ENCODE measurements at regions not wholly inside any gene's neighbourhood (a gene's known extent, or its start where the extent isn't known, plus 50 kb on each side); places are given as distances from the start of the nearest gene placed in this dataset.

GRCh38 chr18:46252759-46253158, 148.6 kb downstream of the HAUS1 start:
- no peak overlapping the region for H3K4me3 ChIP-seq
- DNase-seq (ENCODE audit: low spot score) = no peak
- Mint-ChIP-seq H3K27me3 (ENCODE audit: insufficient read depth, low read depth) (no peaks in the 10 kb centered on the region), H3K4me1 (peaks cover 12% of the 10 kb centered on the region), H3K4me3 (no peak overlapping the region), H3K36me3 (peaks cover 4% of the 10 kb centered on the region), H3K27ac (no peak overlapping the region), H3K9me3 (no peaks in the 10 kb centered on the region)
- H3K79me2 ChIP-seq (ENCODE audit: low read depth) = no peaks in the 10 kb centered on the region
- H3K4me1 ChIP-seq = no peaks in the 10 kb centered on the region
- H3K4me2 ChIP-seq = no peak overlapping the region
- TF ChIP-seq EZH2phosphoT487 (IDR thresholded peaks at IDR 0.05) = no peak
- TF ChIP-seq CTCF (IDR thresholded peaks at IDR 0.05) = no peak
- TF ChIP-seq EZH2 (IDR thresholded peaks at IDR 0.05) = no peak
- no peaks in the 10 kb centered on the region for H3K27me3 ChIP-seq
- no peaks in the 10 kb centered on the region for H3F3A ChIP-seq (ENCODE audit: low read depth)
- no peak overlapping the region for H2AFZ ChIP-seq (replicated peaks)
- H3K36me3 ChIP-seq = no peaks in the 10 kb centered on the region
- no peak overlapping the region for H3K9ac ChIP-seq
- no peak overlapping the region for H3K27ac ChIP-seq
- H3K9me3 ChIP-seq (ENCODE audit: low read depth) = no peaks in the 10 kb centered on the region
- H4K20me1 ChIP-seq (ENCODE audit: low read depth) = peaks cover 5% of the 10 kb centered on the region

- Histone ChIP-seq H3K9ac (no peak overlapping the region), H3K36me3 (no peaks in the 10 kb centered on the region), H3K4me3 (no peak overlapping the region), H3K9me3 (ENCODE audit: low read depth) (no peaks in the 10 kb centered on the region), H3K79me2 (ENCODE audit: low read depth) (no peaks in the 10 kb centered on the region), H3K4me1 (no peaks in the 10 kb centered on the region), H3F3A (ENCODE audit: low read depth) (no peaks in the 10 kb centered on the region), H2AFZ (replicated peaks) (no peak overlapping the region), H3K27ac (no peak overlapping the region), H4K20me1 (ENCODE audit: low read depth) (peaks cover 5% of the 10 kb centered on the region), H3K4me2 (no peak overlapping the region), H3K27me3 (no peaks in the 10 kb centered on the region)
- Mint-ChIP-seq H3K27me3 (ENCODE audit: insufficient read depth, low read depth) (no peaks in the 10 kb centered on the region), H3K4me1 (peaks cover 12% of the 10 kb centered on the region), H3K4me3 (no peak overlapping the region), H3K27ac (no peak overlapping the region), H3K9me3 (no peaks in the 10 kb centered on the region), H3K36me3 (peaks cover 4% of the 10 kb centered on the region)
- TF ChIP-seq EZH2phosphoT487 (IDR thresholded peaks at IDR 0.05) (no peak), CTCF (IDR thresholded peaks at IDR 0.05) (no peak), EZH2 (IDR thresholded peaks at IDR 0.05) (no peak)
- no peak for DNase-seq (ENCODE audit: low spot score)
These were observed 149.3 kb downstream of the HAUS1 start for GRCh38 chr18:46253498-46253897.

- Histone ChIP-seq H3K79me2 (ENCODE audit: low read depth) (no peaks in the 10 kb centered on the region), H3K4me3 (no peak overlapping the region), H3K27ac (no peak overlapping the region), H3K27me3 (no peaks in the 10 kb centered on the region), H4K20me1 (ENCODE audit: low read depth) (peaks cover 6% of the 10 kb centered on the region), H3K4me1 (no peaks in the 10 kb centered on the region), H2AFZ (replicated peaks) (no peak overlapping the region), H3K9me3 (ENCODE audit: low read depth) (no peaks in the 10 kb centered on the region), H3K4me2 (no peak overlapping the region), H3K36me3 (no peaks in the 10 kb centered on the region), H3F3A (ENCODE audit: low read depth) (no peaks in the 10 kb centered on the region), H3K9ac (no peak overlapping the region)
- no peak for DNase-seq (ENCODE audit: low spot score)
- no peaks in the 10 kb centered on the region for H3K27me3 Mint-ChIP-seq (ENCODE audit: insufficient read depth, low read depth)
- peaks cover 9% of the 10 kb centered on the region for H3K36me3 Mint-ChIP-seq
- no peak overlapping the region for H3K27ac Mint-ChIP-seq
- H3K9me3 Mint-ChIP-seq = no peaks in the 10 kb centered on the region
- H3K4me3 Mint-ChIP-seq = no peak overlapping the region
- TF ChIP-seq EZH2phosphoT487 (IDR thresholded peaks at IDR 0.05) (no peak), CTCF (IDR thresholded peaks at IDR 0.05) (no peak), EZH2 (IDR thresholded peaks at IDR 0.05) (no peak)
- no peaks in the 10 kb centered on the region for H3K4me1 Mint-ChIP-seq
These were observed 151.9 kb downstream of the HAUS1 start for GRCh38 chr18:46256078-46256477.
